Fibroblast of the aortic adventitia (primary cell): ENCODE measurements at regions not wholly inside any gene's neighbourhood (a gene's known extent, or its start where the extent isn't known, plus 50 kb on each side); places are given as distances from the start of the nearest gene placed in this dataset.

Source experiments
- DNase-seq: peaks from one replicate; pipeline ENCODE4 v3.0.0-alpha.2; 2010; ENCODE audit warnings: low read depth
- H3K4me3 ChIP-seq: 2 replicates; pipeline ENCODE4 v1.5.1; 2011; ENCODE audit warnings: low read depth, mild to moderate bottlenecking, control low read depth, low read length, moderate library complexity
- TF ChIP-seq, protein P1 (sequence below): IDR thresholded peaks from 2 replicates; pipeline ENCODE4 v1.5.1; 2011; ENCODE audit warnings: mild to moderate bottlenecking, low read length, control low read depth, inconsistent platforms; ENCODE audit not compliant: insufficient read depth

DNA sequence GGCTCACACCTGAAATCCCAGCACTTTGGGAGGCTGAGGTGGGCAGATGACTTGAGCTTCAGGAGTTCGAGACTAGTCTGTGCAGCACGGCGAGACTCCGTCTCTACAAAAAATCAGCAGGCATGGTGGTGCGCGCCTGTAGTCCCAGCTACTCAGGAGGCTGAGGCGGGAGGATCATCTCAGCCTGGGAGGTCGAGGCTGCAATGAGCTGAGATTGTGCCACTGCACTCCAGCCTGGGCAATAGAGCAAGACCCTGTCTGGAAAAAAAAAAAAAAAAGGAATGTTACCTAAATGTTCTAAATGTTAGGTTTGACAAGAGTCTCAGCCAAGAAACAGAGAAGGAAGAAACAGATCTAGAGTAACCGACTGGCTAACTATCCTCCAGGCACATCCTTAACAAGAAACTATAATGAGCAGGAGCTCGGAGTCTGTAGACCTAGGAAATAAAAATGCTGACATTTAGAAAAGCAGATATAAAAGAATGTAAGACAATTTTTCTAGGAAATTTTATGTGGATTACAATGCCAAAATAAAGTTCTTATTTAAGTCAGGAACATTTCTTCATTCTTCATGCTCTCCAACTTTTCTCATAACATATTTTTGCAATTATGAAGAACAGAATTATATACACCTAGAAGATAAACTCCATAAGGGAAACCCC, 166.6 kb upstream of the TBCA start:
- TF ChIP-seq, protein P1, sequence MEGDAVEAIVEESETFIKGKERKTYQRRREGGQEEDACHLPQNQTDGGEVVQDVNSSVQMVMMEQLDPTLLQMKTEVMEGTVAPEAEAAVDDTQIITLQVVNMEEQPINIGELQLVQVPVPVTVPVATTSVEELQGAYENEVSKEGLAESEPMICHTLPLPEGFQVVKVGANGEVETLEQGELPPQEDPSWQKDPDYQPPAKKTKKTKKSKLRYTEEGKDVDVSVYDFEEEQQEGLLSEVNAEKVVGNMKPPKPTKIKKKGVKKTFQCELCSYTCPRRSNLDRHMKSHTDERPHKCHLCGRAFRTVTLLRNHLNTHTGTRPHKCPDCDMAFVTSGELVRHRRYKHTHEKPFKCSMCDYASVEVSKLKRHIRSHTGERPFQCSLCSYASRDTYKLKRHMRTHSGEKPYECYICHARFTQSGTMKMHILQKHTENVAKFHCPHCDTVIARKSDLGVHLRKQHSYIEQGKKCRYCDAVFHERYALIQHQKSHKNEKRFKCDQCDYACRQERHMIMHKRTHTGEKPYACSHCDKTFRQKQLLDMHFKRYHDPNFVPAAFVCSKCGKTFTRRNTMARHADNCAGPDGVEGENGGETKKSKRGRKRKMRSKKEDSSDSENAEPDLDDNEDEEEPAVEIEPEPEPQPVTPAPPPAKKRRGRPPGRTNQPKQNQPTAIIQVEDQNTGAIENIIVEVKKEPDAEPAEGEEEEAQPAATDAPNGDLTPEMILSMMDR: no peak
- no peak for DNase-seq
- no peak overlapping the region for H3K4me3 ChIP-seq

DNA sequence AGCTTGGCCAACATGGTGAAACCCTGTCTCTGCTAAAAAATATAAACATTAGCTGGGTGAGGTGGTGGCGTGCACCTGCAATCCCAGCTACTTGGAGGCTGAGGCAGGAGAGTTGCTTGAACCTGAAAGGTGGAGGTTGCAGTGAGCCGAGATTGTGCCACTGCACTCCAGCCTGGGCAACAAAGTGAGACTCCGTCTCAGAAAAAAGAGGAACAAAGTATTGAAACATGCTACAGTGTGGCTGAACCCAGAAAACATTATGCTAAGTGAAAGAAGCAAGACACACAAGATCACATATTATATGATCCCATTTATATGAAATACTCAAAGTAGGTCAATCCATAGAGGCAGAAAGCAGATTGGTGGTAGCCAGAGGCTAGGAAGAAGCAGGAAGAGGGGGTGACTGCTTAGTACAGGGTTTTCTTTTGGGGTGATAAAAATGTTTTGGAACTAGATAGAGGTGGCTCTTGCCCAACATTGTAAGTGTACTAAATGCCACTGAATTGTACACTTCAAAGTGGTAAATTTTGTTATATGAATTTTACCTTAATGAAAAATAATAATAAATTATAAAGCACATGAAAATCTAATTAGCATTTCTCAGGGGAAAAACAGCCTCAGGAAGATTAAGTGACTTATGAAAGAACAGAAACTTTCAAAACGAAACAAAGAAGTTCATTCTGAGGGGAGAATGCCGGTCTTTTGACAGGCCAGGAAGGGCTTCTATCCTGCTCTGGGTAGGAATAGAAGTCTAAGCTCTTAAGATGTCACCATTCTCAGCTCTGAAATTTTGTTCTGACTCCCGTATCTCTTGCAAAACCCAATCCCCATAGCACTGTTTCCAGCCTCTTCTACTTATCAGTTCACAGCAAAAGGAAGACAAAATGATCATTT, 161.1 kb upstream of the TBCA start:
- DNase-seq: no peak
- H3K4me3 ChIP-seq: no peak overlapping the region
- TF ChIP-seq, protein P1: no peak

DNA sequence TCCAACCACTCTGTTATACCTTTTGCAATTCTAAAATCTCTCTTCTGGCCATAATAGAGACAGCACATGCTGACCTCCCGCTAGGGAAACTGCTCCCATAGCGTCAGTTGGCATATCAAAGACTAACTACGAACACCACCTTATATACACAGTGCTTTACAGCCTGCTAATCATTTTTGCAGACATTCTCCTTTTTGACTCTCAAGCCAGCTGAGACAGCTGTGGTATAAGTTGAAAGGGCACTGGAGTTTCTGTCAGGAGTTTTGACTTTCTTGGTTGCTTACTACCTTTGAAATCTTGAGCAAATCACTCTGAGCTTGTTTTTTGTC, 160.2 kb upstream of the TBCA start:
- no peak overlapping the region for H3K4me3 ChIP-seq
- TF ChIP-seq, protein P1: no peak
- no peak for DNase-seq

DNA sequence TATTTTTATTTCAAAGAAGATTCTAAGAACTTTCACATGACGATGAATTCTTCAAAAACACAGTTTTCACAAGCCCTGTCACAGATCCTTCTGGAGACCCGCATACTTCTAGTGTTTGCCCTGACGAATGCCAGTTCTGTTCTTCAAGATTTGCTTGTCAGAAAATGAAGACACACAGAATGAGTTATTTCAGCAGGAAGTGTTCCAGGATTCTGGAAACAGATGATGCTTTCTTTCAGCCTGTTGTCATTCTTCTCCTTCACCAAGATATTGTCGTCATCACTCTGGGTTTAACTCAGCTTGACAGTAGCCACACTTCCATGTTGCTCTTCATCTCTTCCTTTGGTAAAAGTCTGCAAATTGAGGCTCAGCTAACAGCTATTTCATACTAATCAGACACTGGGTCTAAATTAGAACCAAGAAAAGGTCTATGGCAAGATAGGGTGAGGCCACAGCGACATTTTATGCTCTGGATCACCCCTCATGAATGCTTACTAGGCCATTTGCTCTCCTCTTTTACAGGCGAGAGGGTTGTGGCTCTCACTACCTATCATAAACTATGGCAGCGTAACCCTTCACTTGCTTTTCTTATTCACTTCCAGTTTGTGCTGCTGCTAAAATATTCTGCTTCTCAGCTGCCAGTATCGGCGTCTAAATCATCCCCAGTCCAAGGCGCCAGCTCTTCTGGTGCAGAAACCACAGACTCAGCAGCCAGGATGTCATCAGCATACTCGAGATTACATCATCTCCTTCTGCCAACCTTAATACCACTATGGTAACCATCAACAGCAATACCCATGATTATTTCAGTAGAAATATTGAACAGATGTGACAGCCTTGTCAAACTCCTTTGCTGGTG, 159.6 kb upstream of the TBCA start:
- peak; percentile 25 for DNase-seq
- TF ChIP-seq, protein P1: no peak

DNA sequence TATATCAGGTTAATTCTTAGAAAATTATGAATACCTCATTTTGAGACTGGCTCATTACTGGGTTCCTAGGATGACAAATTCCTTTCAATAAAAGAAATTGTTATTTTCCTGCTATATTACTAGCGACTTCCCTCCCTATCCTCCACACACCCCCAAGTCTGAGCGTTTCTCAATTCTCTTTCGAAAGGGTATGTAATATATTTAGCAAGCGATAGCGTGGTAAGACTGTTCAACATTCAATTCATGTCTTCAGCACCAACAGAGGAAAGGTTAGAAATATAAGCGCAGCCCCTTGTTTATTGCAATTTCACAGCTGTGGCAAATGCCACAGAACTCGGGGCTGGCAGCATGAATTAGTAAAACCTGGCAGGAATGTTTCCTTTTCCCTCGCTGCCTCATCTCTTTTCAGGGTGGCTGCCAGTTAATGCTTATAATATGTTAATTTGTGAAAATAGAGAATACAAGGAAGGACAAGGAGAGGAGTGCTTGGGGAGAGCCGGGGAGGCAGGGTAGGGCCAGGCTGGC, 152.7 kb upstream of the TBCA start:
- no peak for DNase-seq
- H3K4me3 ChIP-seq: no peak overlapping the region
- TF ChIP-seq, protein P1: no peak

More for the DNA sequence above, 159.6 kb upstream of the TBCA start:
- no peak overlapping the region for H3K4me3 ChIP-seq

DNA sequence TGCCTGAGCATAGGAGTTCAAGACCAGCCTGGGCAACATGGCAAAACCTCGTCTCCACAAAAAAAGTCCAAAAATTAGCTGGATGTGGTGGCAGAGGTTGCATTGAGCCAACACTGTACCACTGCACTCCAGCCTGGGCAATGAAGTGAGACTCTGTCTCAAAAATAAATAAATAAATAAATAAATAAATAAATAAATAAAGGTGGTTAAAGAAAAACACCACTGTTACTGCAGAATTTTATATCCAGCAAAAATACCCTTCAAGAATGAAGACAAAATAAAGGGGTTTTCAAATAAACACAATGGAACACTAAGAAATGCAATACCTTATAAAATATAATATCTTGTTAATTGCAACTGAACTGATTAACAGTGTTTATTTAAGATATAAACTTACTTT, 150.2 kb upstream of the TBCA start:
- no peak for DNase-seq
- TF ChIP-seq, protein P1: no peak

More for the DNA sequence above, 150.2 kb upstream of the TBCA start:
- H3K4me3 ChIP-seq: no peak overlapping the region
